PC-3 (cell line): ENCODE measurements at regions not wholly inside any gene's neighbourhood (a gene's known extent, or its start where the extent isn't known, plus 50 kb on each side); places are given as distances from the start of the nearest gene placed in this dataset.

ENCODE experiments used
- ATAC-seq: fragments of 200-7000 bp; cut with Tn5 transposase; 2 replicates; pipeline ENCODE4 v1.9.1; 2020; ENCODE audit warnings: mild to moderate bottlenecking, moderate library complexity
- BruUV-seq: library from RNA; stranded (reverse); fragments of 400-500 nt; replicated peaks from 2 replicates; lab custom pipeline; 2021; lab: Mats Ljungman, UMichigan
- CTCF ChIA-PET: fragments of 300-600 bp; sonication (Branson Sonifier 250); formaldehyde crosslinking; loops from one replicate; lab custom pipeline; 2022; ENCODE audit warnings: antibody characterized with exemption; lab: Charles Lee
- POLR2A ChIA-PET: fragments of 300-600 bp; sonication (Branson Sonifier 250); formaldehyde crosslinking; loops from one replicate; lab custom pipeline; 2022; ENCODE audit warnings: antibody characterized with exemption; ENCODE audit not compliant: unreplicated experiment; lab: Charles Lee
- DNase-seq: peaks from one replicate; pipeline ENCODE4 v3.0.0-alpha.2; 2015
- H2AFZ ChIP-seq: fragments of 300-600 bp; sonication (generic); 2 replicates; pipeline ENCODE4 v1.6.0; 2016; ENCODE audit warnings: antibody characterized with exemption, low read length
- H3F3A ChIP-seq: fragments of 300-600 bp; sonication (generic); one replicate; pipeline ENCODE4 v1.6.0; 2017; ENCODE audit warnings: antibody characterized with exemption, low read length, control low read depth, mild to moderate bottlenecking; ENCODE audit not compliant: unreplicated experiment
- H3K27ac ChIP-seq: fragments of 300-600 bp; sonication (generic); 2 replicates; pipeline ENCODE4 v1.5.1; 2016; ENCODE audit warnings: mild to moderate bottlenecking, low read length
- H3K27me3 ChIP-seq: fragments of 300-600 bp; sonication (generic); 2 replicates; pipeline ENCODE4 v1.6.1; 2016; ENCODE audit warnings: low read length, mixed read lengths
- H3K36me3 ChIP-seq: fragments of 300-600 bp; sonication (generic); 2 replicates; pipeline ENCODE4 v1.6.1; 2016; ENCODE audit warnings: low read depth, mixed run types, low read length, mixed read lengths
- H3K4me1 ChIP-seq: fragments of 300-600 bp; sonication (generic); 2 replicates; pipeline ENCODE4 v1.5.1; 2016; ENCODE audit warnings: low read length; ENCODE audit not compliant: insufficient read depth
- H3K4me2 ChIP-seq: fragments of 300-600 bp; sonication (generic); 2 replicates; pipeline ENCODE4 v1.6.0; 2016; ENCODE audit warnings: low read length
- H3K4me3 ChIP-seq: fragments of 300-600 bp; sonication (generic); 2 replicates; pipeline ENCODE4 v1.5.1; 2016; ENCODE audit warnings: mild to moderate bottlenecking, low read length, mixed read lengths
- H3K79me2 ChIP-seq: fragments of 300-600 bp; sonication (generic); 2 replicates; pipeline ENCODE4 v1.6.1; 2017; ENCODE audit warnings: low read length, mixed read lengths
- H3K9ac ChIP-seq: fragments of 300-600 bp; sonication (generic); 2 replicates; pipeline ENCODE4 v1.6.0; 2016; ENCODE audit warnings: mild to moderate bottlenecking, low read length
- H3K9me2 ChIP-seq: fragments of 300-600 bp; sonication (generic); replicated peaks from 2 replicates; pipeline ENCODE4 v1.6.1; 2016; ENCODE audit warnings: mixed run types, low read length, mixed read lengths
- H3K9me3 ChIP-seq: fragments of 300-600 bp; sonication (generic); 2 replicates; pipeline ENCODE4 v1.6.1; 2016; ENCODE audit warnings: low read length, mixed read lengths
- H4K20me1 ChIP-seq: fragments of 300-600 bp; sonication (generic); 2 replicates; pipeline ENCODE4 v1.6.1; 2016; ENCODE audit warnings: low read length, mixed read lengths
- EZH2 ChIP-seq: fragments of 300-600 bp; sonication (generic); IDR thresholded peaks from one replicate; pipeline ENCODE4 v1.6.1; 2017; ENCODE audit warnings: antibody characterized with exemption, mild to moderate bottlenecking, low read length; ENCODE audit not compliant: unreplicated experiment
- EZH2phosphoT487 ChIP-seq: fragments of 300-600 bp; sonication (generic); IDR thresholded peaks from 2 replicates; pipeline ENCODE4 v1.6.1; 2018; ENCODE audit warnings: mild to moderate bottlenecking, antibody characterized with exemption, low read length, borderline replicate concordance
- intact Hi-C: fragments of 100-400 bp; cut with micrococcal nuclease; formaldehyde crosslinking; loops from 2 replicates; pipeline ENCODE4 v1.9.0; 2023
- TF ChIP-seq, protein P1 (sequence below): fragments of 300-600 bp; sonication (generic); conservative IDR thresholded peaks from 2 replicates; pipeline ENCODE4 v1.5.1; 2017; ENCODE audit warnings: antibody characterized with exemption, low read depth, mild to moderate bottlenecking, low read length

DNA sequence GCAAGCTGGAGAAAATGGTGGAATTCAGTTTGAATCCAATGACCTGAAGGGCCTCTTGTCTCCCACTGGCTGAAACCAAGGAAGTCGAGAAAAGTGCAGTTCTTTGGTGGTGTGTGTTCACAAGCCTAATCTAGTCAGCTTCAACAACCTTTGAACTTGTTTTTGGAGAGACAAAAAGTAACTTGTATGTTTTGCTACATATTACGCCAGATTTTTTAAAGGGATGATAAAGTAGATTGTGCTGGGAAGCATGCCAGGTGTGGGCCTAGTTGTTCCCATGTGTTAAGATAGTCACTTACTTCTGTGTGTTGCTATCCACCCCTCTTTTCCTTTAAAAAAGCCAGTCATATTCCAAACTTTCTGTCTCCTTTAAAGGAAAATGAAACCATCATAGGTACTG is 79.7 kb upstream of the FAM3C start:
- Histone ChIP-seq H3K9me3 (no peaks in the 10 kb centered on the region), H3K36me3 (no peaks in the 10 kb centered on the region), H3K4me2 (no peak overlapping the region), H3F3A (no peaks in the 10 kb centered on the region), H3K27me3 (no peaks in the 10 kb centered on the region), H2AFZ (no peak overlapping the region), H3K9me2 (no peaks in the 10 kb centered on the region), H3K27ac (no peak overlapping the region), H3K4me1 (peaks cover 10% of the 10 kb centered on the region), H3K79me2 (no peaks in the 10 kb centered on the region), H3K9ac (no peak overlapping the region), H3K4me3 (no peak overlapping the region), H4K20me1 (no peaks in the 10 kb centered on the region)
- POLR2A ChIA-PET = no interaction called here
- CTCF ChIA-PET = no interaction called here
- intact Hi-C loops = no loop called here
- TF ChIP-seq, protein P1, sequence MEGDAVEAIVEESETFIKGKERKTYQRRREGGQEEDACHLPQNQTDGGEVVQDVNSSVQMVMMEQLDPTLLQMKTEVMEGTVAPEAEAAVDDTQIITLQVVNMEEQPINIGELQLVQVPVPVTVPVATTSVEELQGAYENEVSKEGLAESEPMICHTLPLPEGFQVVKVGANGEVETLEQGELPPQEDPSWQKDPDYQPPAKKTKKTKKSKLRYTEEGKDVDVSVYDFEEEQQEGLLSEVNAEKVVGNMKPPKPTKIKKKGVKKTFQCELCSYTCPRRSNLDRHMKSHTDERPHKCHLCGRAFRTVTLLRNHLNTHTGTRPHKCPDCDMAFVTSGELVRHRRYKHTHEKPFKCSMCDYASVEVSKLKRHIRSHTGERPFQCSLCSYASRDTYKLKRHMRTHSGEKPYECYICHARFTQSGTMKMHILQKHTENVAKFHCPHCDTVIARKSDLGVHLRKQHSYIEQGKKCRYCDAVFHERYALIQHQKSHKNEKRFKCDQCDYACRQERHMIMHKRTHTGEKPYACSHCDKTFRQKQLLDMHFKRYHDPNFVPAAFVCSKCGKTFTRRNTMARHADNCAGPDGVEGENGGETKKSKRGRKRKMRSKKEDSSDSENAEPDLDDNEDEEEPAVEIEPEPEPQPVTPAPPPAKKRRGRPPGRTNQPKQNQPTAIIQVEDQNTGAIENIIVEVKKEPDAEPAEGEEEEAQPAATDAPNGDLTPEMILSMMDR = no peak
- TF ChIP-seq EZH2phosphoT487 = no peak
- no peak for TF ChIP-seq EZH2
- DNase-seq (no peak), ATAC-seq (no peak)
- BruUV-seq = no TSS peak

GRCh38 chr7:121474301-121474673 is 78.2 kb upstream of the FAM3C start:
- CTCF ChIA-PET = interaction anchor here (0.7 kb wide), 1 partner anchor 175 kb away, joined by 3 read pairs; no protein-coding TSS in a partner anchor
- H2AFZ ChIP-seq = no peak overlapping the region
- H3K36me3 ChIP-seq = no peaks in the 10 kb centered on the region
- intact Hi-C loops = no loop called here
- no peaks in the 10 kb centered on the region for H3K4me1 ChIP-seq
- no peaks in the 10 kb centered on the region for H3F3A ChIP-seq
- no peaks in the 10 kb centered on the region for H3K9me2 ChIP-seq
- no peaks in the 10 kb centered on the region for H4K20me1 ChIP-seq
- H3K4me2 ChIP-seq = no peak overlapping the region
- no peak for ATAC-seq
- no peaks in the 10 kb centered on the region for H3K27me3 ChIP-seq
- no peak overlapping the region for H3K9ac ChIP-seq
- no peak overlapping the region for H3K4me3 ChIP-seq
- no peaks in the 10 kb centered on the region for H3K9me3 ChIP-seq
- no peaks in the 10 kb centered on the region for H3K79me2 ChIP-seq
- POLR2A ChIA-PET = no interaction called here
- TF ChIP-seq, protein P1 = no peak
- TF ChIP-seq EZH2 = no peak
- no peak for TF ChIP-seq EZH2phosphoT487
- no peak for DNase-seq
- H3K27ac ChIP-seq = no peak overlapping the region
- BruUV-seq = no TSS peak

DNA sequence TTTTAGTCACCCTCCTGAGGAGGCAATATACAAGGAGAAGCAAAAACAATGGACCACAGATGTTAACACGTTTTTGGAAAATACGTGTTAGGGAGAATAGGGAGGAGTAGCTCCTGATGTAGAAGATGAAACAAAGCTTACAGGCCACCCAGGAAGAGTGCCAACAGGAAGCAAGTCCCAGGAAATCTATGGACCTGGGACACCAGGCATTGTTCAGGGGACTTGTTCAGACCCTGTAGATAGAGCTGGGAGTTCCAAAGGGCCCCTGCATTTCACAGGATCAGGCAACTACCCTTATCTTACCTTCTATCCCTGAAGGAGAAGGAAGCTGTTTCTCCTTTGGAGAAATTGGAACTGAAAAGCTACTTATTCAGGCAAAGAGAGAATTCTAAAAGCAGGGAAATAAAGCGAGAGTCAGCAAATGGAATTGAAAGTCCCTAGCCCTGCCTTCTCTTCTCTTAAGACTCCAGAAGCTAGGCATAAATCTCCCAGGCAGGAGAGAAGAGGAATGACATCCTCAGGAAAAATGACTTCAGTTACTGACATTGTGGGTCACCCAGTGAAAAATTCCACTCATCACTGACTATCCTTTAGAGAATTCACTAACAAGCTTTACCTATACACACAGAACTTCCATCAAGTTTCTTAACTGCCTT is 77.7 kb upstream of the FAM3C start:
- TF ChIP-seq, protein P1 = no peak
- TF ChIP-seq EZH2 = no peak
- TF ChIP-seq EZH2phosphoT487 = no peak
- Histone ChIP-seq H3F3A (no peaks in the 10 kb centered on the region), H3K9ac (no peak overlapping the region), H3K9me3 (no peaks in the 10 kb centered on the region), H3K27me3 (no peaks in the 10 kb centered on the region), H3K27ac (no peak overlapping the region), H3K36me3 (no peaks in the 10 kb centered on the region), H3K4me3 (no peak overlapping the region), H3K9me2 (no peaks in the 10 kb centered on the region), H3K79me2 (no peaks in the 10 kb centered on the region), H4K20me1 (no peaks in the 10 kb centered on the region), H3K4me2 (no peak overlapping the region), H3K4me1 (no peaks in the 10 kb centered on the region), H2AFZ (no peak overlapping the region)
- intact Hi-C loops = no loop called here
- CTCF ChIA-PET = no interaction called here
- POLR2A ChIA-PET = no interaction called here
- no TSS peak for BruUV-seq
- no peak; the same call in 1 of the 2 replicates for ATAC-seq
- DNase-seq = no peak
